GM10248 (cell line): ENCODE measurements at regions not wholly inside any gene's neighbourhood (a gene's known extent, or its start where the extent isn't known, plus 50 kb on each side); places are given as distances from the start of the nearest gene placed in this dataset.
A peak's percentile ranks its signal among the peaks of the same experiment; 100 is the strongest.
"Not testable (repeated sequence)": the region's sequence is repeated elsewhere in the genome, so short reads cannot be mapped to it uniquely, and the experiment has no call there.

Source experiments
- CTCF ChIA-PET: fragments of 300-600 bp; sonication (Branson Sonifier 250); formaldehyde crosslinking; extraction: SDS; loops from one replicate; lab custom pipeline; 2021; ENCODE audit warnings: antibody characterized with exemption; lab: Yijun Ruan, JAX
- POLR2A ChIA-PET: fragments of 350-650 bp; sonication (Branson Sonifier 250); formaldehyde crosslinking; extraction: SDS; loops from one replicate; lab custom pipeline; 2020; ENCODE audit warnings: antibody characterized with exemption; lab: Yijun Ruan, JAX
- DNase-seq: peaks from one replicate; pipeline ENCODE4 v3.0.0; 2012; ENCODE audit errors: extremely low spot score
- TF ChIP-seq, protein P1 (sequence below): IDR thresholded peaks from 2 replicates; pipeline ENCODE4 v1.5.1; 2012; ENCODE audit warnings: mild to moderate bottlenecking, low read depth; ENCODE audit errors: extremely low read depth, missing control alignments, control extremely low read depth

DNA sequence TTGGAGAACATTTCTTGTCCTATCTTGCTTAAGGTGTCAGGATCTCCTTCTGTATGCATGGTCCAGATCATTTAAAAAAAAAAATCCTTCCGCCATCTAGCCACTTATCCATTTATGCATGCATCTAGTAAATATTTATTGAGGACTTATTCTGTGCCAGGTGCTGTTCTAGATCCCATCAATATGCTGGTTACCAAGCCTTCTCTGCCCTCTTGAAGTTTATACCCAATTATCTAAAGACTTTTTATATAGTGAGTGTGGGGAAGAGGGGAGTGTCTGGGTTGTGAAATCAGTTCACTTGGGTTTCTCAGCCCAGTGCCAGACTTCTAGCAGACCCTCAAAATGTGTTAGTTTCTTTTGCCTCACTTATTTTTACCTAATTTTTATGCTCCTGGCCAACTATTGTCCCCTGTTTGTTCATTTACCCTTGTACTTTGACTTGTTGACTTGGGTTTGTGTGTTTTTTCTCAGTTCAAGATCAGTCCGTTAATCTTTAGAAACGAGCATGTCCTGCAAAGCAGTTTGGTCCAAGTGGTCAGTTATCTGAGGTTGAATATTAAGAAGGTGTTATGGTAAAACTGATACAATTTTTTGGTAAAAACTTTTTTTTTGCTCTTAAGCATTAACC lies 488.9 kb downstream of the PCNX1 start:
- no peak for DNase-seq
- ChIA-PET POLR2A (no interaction called here), CTCF (interaction anchor here (1.5 kb wide), 1 partner anchor 26 kb away, joined by 3 read pairs; no protein-coding TSS in a partner anchor)
- TF ChIP-seq, protein P1, sequence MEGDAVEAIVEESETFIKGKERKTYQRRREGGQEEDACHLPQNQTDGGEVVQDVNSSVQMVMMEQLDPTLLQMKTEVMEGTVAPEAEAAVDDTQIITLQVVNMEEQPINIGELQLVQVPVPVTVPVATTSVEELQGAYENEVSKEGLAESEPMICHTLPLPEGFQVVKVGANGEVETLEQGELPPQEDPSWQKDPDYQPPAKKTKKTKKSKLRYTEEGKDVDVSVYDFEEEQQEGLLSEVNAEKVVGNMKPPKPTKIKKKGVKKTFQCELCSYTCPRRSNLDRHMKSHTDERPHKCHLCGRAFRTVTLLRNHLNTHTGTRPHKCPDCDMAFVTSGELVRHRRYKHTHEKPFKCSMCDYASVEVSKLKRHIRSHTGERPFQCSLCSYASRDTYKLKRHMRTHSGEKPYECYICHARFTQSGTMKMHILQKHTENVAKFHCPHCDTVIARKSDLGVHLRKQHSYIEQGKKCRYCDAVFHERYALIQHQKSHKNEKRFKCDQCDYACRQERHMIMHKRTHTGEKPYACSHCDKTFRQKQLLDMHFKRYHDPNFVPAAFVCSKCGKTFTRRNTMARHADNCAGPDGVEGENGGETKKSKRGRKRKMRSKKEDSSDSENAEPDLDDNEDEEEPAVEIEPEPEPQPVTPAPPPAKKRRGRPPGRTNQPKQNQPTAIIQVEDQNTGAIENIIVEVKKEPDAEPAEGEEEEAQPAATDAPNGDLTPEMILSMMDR: no peak

DNA sequence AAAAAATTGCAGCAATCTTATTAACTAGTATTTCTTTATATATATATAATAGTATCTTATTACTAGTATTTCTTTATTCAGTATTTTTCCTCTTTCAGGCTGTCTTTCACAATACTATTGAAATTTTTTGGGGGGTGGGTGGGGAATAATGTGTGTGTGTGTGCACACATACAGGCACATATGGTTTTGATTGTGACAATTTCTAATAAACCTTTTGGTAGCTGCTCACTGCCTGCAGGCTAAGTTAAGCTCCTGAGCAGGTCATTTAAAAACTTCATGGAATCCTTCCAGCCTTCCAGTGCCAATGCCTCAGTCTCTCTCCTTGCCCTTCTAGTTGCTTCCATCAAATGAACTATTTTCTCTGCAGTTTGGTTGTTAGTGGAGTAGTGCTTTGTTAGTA lies 490.1 kb downstream of the PCNX1 start:
- CTCF ChIA-PET: no interaction called here
- DNase-seq: no peak
- POLR2A ChIA-PET: no interaction called here
- TF ChIP-seq, protein P1: no peak

DNA sequence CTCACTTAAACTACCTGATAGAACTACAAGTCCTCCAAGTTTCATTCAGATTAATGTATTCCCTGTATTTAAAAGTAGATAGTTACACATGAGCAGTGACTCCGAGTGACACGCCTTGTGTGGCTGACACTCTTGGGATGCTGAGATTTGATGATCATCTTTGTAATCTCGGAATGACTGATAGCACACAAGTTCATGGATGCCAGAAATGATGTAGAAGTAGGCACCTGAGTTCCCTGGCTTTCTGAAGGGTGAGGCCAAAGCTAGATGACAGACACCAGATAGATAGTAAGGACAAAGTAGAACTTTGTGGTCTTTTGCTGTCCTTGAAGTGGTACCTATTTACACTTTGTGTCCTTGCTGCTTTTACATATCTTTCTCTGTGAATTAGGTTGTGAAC lies 491.2 kb downstream of the PCNX1 start:
- no peak for DNase-seq
- ChIA-PET POLR2A (interaction anchor here (0.6 to 1.6 kb wide), 4 partner anchors 10 to 720 kb away, joined by 3 to 4 read pairs (median 4); no protein-coding TSS in a partner anchor), CTCF (interaction anchor here (0.7 to 1.4 kb wide), 6 partner anchors 10 to 128 kb away, joined by 3 to 4 read pairs (median 3); no protein-coding TSS in a partner anchor)
- TF ChIP-seq, protein P1: no peak

DNA sequence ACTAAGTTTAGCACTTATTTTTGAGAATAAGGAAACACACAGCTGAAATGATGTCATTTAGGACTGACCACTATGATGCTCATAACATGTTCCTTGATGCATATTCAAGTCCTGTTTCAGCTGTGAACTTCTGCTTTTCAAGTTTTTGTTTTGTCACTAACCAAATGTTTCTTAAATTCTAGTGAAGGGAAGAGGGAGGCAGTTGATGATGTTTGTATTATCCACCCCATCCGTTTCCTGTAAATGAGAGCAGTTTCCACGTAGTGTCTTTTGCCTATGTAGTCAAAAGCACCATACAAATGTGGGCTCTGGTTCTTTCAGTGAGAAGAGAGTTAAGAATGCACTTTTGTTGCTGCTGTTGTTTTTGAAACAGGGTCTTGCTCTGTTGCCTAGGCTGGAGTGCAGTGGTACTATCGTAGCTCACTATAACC lies 491.8 kb downstream of the PCNX1 start:
- ChIA-PET CTCF (interaction anchor here (0.7 to 1.4 kb wide), 6 partner anchors 10 to 128 kb away, joined by 3 to 4 read pairs (median 3); no protein-coding TSS in a partner anchor), POLR2A (interaction anchor here (0.6 to 1.6 kb wide), 4 partner anchors 9 to 720 kb away, joined by 3 to 4 read pairs (median 4); no protein-coding TSS in a partner anchor)
- peak; percentile 60 for DNase-seq

GRCh38 chr14:71400871-71401321 lies 493.6 kb downstream of the PCNX1 start:
- DNase-seq: no peak
- ChIA-PET CTCF (interaction anchor here (1.9 kb wide), 1 partner anchor 12 kb away, joined by 5 read pairs; no protein-coding TSS in a partner anchor), POLR2A (interaction anchor here (0.7 kb wide), 1 partner anchor 1347 kb away, joined by 3 read pairs; no protein-coding TSS in a partner anchor)
- TF ChIP-seq, protein P1: no peak

More for the DNA sequence above, 491.8 kb downstream of the PCNX1 start:
- TF ChIP-seq, protein P1: no peak

DNA sequence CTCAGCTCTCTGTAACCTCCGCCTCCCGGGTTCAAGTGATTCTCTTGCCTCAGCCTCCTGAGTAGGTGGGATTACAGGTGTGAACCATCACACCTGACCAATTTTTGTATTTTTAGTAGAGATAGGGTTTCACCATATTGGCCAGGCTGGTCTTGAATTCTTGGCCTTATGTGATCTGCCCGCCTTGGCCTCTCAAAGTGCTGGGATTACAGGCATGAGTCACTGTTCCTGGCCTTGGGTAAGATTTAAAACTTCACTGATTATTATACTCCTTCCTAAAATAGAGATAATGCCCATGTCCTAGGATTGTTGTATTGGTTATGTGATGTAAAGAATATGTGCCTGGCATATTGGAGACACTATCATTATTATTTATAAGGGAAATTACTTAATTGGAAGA lies 495.2 kb downstream of the PCNX1 start:
- CTCF ChIA-PET: interaction anchor here (0.8 to 3.5 kb wide), 4 partner anchors 11 to 80 kb away, joined by 3 to 21 read pairs (median 6); partner anchors contain the start of gene SIPA1L1
- POLR2A ChIA-PET, DNase-seq: not testable (repeated sequence)
